ENCODE measurements at regions not wholly inside any gene's neighbourhood (a gene's known extent, or its start where the extent isn't known, plus 50 kb on each side); places are given as distances from the start of the nearest gene placed in this dataset.

DNA sequence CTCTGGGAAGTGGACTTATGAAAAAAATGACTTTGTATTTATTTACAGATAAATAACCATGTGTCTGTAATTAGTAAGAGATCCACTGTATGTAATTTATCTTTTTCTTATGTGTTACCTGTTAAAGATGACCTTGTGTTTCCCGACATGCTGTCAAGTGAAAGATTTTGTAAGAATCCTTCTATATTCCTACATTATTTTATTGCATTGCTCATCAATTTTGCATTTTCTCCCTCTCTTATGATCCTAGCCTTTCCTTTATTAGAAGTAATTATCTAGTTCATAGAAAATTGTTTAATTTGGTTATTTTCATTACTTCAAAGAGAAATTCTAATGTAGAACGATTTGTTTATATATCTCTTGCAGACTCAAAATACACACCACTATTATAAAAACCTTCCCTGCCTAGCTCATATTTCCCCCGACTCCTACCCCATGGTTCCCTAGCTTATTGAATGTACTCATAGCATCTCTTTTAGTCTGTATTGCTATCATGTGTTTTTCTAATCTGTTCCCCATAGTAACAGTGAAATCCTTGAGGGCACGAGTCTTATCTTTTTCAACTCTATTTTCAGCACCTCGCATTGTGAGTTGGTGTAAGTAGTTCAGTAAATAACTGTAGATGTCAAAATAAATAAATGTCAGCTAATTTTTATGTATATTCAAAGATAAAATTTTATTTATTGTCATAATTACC, 774.4 kb downstream of the HDGFL1 start:
- H3K27ac ChIP-seq = no peak overlapping the region
- TF ChIP-seq, protein P1, sequence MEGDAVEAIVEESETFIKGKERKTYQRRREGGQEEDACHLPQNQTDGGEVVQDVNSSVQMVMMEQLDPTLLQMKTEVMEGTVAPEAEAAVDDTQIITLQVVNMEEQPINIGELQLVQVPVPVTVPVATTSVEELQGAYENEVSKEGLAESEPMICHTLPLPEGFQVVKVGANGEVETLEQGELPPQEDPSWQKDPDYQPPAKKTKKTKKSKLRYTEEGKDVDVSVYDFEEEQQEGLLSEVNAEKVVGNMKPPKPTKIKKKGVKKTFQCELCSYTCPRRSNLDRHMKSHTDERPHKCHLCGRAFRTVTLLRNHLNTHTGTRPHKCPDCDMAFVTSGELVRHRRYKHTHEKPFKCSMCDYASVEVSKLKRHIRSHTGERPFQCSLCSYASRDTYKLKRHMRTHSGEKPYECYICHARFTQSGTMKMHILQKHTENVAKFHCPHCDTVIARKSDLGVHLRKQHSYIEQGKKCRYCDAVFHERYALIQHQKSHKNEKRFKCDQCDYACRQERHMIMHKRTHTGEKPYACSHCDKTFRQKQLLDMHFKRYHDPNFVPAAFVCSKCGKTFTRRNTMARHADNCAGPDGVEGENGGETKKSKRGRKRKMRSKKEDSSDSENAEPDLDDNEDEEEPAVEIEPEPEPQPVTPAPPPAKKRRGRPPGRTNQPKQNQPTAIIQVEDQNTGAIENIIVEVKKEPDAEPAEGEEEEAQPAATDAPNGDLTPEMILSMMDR (IDR thresholded peaks at IDR 0.05) = no peak
- H3K27me3 ChIP-seq = no peaks in the 10 kb centered on the region
- H3K36me3 ChIP-seq = no peaks in the 10 kb centered on the region
- H3K4me1 ChIP-seq = no peaks in the 10 kb centered on the region
- DNase-seq (ENCODE audit: low spot score) = no peak
- no peak overlapping the region for H3K4me3 ChIP-seq
- no peaks in the 10 kb centered on the region for H3K9me3 ChIP-seq

- no peaks in the 10 kb centered on the region for H3K36me3 ChIP-seq
- no peaks in the 10 kb centered on the region for H3K27me3 ChIP-seq
- no peak overlapping the region for H3K27ac ChIP-seq
- DNase-seq (ENCODE audit: low spot score) = no peak
- H3K4me1 ChIP-seq = no peaks in the 10 kb centered on the region
- H3K9me3 ChIP-seq = no peaks in the 10 kb centered on the region
- TF ChIP-seq, protein P1 (IDR thresholded peaks at IDR 0.05) = no peak
- no peak overlapping the region for H3K4me3 ChIP-seq
These were observed 777.8 kb upstream of the NRSN1 start for GRCh38 chr6:23348185-23348584.

DNA sequence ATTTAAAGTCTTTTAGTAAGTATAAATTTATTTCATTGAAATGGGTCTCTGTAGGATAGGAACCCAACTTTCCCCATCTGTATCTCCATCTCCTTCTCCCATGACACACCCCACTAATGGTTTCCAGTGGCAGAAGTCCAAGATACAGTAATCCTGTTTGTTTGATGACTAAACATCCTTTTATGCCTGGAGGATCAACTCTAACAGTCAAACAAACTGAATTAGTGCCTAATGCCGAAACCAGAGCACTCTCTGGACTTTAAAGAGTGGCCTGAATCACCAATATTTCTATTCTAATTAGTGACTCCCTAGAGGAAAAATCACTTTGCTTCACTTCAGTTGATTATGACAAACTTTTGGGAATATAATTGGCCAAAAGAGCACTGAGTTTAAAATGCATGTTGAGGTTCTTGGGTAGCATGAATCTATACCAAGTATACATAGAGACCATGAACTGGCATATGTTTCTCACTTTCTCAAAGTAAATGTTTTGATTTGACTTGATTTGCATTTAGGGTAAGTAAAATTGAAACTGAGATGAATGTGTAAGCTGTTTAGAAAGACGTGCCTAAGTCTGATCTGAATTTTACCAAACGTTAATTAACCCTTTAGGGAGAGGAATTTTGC, 776.4 kb upstream of the NRSN1 start:
- TF ChIP-seq, protein P1 (IDR thresholded peaks at IDR 0.05) = no peak
- H3K4me1 ChIP-seq = no peaks in the 10 kb centered on the region
- H3K27ac ChIP-seq = no peak overlapping the region
- no peaks in the 10 kb centered on the region for H3K27me3 ChIP-seq
- no peak overlapping the region for H3K4me3 ChIP-seq
- H3K9me3 ChIP-seq = no peaks in the 10 kb centered on the region
- H3K36me3 ChIP-seq = no peaks in the 10 kb centered on the region
- no peak for DNase-seq (ENCODE audit: low spot score)

- no peak for DNase-seq (ENCODE audit: low spot score)
- no peak overlapping the region for H3K4me3 ChIP-seq
- no peaks in the 10 kb centered on the region for H3K9me3 ChIP-seq
- TF ChIP-seq, protein P1 (IDR thresholded peaks at IDR 0.05) = no peak
- H3K27me3 ChIP-seq = no peaks in the 10 kb centered on the region
- H3K36me3 ChIP-seq = no peaks in the 10 kb centered on the region
- no peak overlapping the region for H3K27ac ChIP-seq
- no peaks in the 10 kb centered on the region for H3K4me1 ChIP-seq
These were observed 775.1 kb upstream of the NRSN1 start for GRCh38 chr6:23350752-23351453.

DNA sequence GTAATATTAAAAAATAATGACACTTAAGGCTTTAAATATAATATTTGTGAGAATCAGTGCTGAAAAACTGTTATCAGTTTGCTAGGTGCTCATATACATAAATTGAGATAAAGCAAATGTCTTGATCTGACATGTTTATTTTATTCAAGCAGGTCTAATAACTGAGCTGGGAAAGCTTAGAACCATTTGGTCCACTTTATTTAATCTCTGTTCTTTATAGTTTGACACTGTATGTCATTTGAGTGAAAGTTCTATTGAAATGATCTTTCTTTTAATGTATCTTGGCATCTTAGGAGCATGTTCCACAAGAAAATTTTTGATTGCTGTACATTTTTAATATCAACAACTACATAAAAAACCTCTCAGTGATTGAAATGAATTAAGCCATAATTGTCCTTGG, 772.0 kb upstream of the NRSN1 start:
- TF ChIP-seq, protein P1 (IDR thresholded peaks at IDR 0.05) = no peak
- Histone ChIP-seq H3K27me3 (no peaks in the 10 kb centered on the region), H3K36me3 (no peaks in the 10 kb centered on the region), H3K4me3 (no peak overlapping the region), H3K27ac (no peak overlapping the region), H3K9me3 (no peaks in the 10 kb centered on the region), H3K4me1 (no peaks in the 10 kb centered on the region)
- no peak for DNase-seq (ENCODE audit: low spot score)

Data from right atrium auricular region (tissue), 2 donors.